PC-3 (cell line): ENCODE measurements at regions not wholly inside any gene's neighbourhood (a gene's known extent, or its start where the extent isn't known, plus 50 kb on each side); places are given as distances from the start of the nearest gene placed in this dataset.
A peak's percentile ranks its signal among the peaks of the same experiment; 100 is the strongest.

ENCODE experiments used
- ATAC-seq: fragments of 200-7000 bp; cut with Tn5 transposase; 2 replicates; pipeline ENCODE4 v1.9.1; 2020; ENCODE audit warnings: mild to moderate bottlenecking, moderate library complexity
- BruUV-seq: library from RNA; stranded (reverse); fragments of 400-500 nt; replicated peaks from 2 replicates; lab custom pipeline; 2021; lab: Mats Ljungman, UMichigan
- CTCF ChIA-PET: fragments of 300-600 bp; sonication (Branson Sonifier 250); formaldehyde crosslinking; loops from one replicate; lab custom pipeline; 2022; ENCODE audit warnings: antibody characterized with exemption; lab: Charles Lee
- POLR2A ChIA-PET: fragments of 300-600 bp; sonication (Branson Sonifier 250); formaldehyde crosslinking; loops from one replicate; lab custom pipeline; 2022; ENCODE audit warnings: antibody characterized with exemption; ENCODE audit not compliant: unreplicated experiment; lab: Charles Lee
- DNase-seq: peaks from one replicate; pipeline ENCODE4 v3.0.0-alpha.2; 2015
- H2AFZ ChIP-seq: fragments of 300-600 bp; sonication (generic); 2 replicates; pipeline ENCODE4 v1.6.0; 2016; ENCODE audit warnings: antibody characterized with exemption, low read length
- H3F3A ChIP-seq: fragments of 300-600 bp; sonication (generic); one replicate; pipeline ENCODE4 v1.6.0; 2017; ENCODE audit warnings: antibody characterized with exemption, low read length, control low read depth, mild to moderate bottlenecking; ENCODE audit not compliant: unreplicated experiment
- H3K27ac ChIP-seq: fragments of 300-600 bp; sonication (generic); 2 replicates; pipeline ENCODE4 v1.5.1; 2016; ENCODE audit warnings: mild to moderate bottlenecking, low read length
- H3K27me3 ChIP-seq: fragments of 300-600 bp; sonication (generic); 2 replicates; pipeline ENCODE4 v1.6.1; 2016; ENCODE audit warnings: low read length, mixed read lengths
- H3K36me3 ChIP-seq: fragments of 300-600 bp; sonication (generic); 2 replicates; pipeline ENCODE4 v1.6.1; 2016; ENCODE audit warnings: low read depth, mixed run types, low read length, mixed read lengths
- H3K4me1 ChIP-seq: fragments of 300-600 bp; sonication (generic); 2 replicates; pipeline ENCODE4 v1.5.1; 2016; ENCODE audit warnings: low read length; ENCODE audit not compliant: insufficient read depth
- H3K4me2 ChIP-seq: fragments of 300-600 bp; sonication (generic); 2 replicates; pipeline ENCODE4 v1.6.0; 2016; ENCODE audit warnings: low read length
- H3K4me3 ChIP-seq: fragments of 300-600 bp; sonication (generic); 2 replicates; pipeline ENCODE4 v1.5.1; 2016; ENCODE audit warnings: mild to moderate bottlenecking, low read length, mixed read lengths
- H3K79me2 ChIP-seq: fragments of 300-600 bp; sonication (generic); 2 replicates; pipeline ENCODE4 v1.6.1; 2017; ENCODE audit warnings: low read length, mixed read lengths
- H3K9ac ChIP-seq: fragments of 300-600 bp; sonication (generic); 2 replicates; pipeline ENCODE4 v1.6.0; 2016; ENCODE audit warnings: mild to moderate bottlenecking, low read length
- H3K9me2 ChIP-seq: fragments of 300-600 bp; sonication (generic); replicated peaks from 2 replicates; pipeline ENCODE4 v1.6.1; 2016; ENCODE audit warnings: mixed run types, low read length, mixed read lengths
- H3K9me3 ChIP-seq: fragments of 300-600 bp; sonication (generic); 2 replicates; pipeline ENCODE4 v1.6.1; 2016; ENCODE audit warnings: low read length, mixed read lengths
- H4K20me1 ChIP-seq: fragments of 300-600 bp; sonication (generic); 2 replicates; pipeline ENCODE4 v1.6.1; 2016; ENCODE audit warnings: low read length, mixed read lengths
- EZH2 ChIP-seq: fragments of 300-600 bp; sonication (generic); IDR thresholded peaks from one replicate; pipeline ENCODE4 v1.6.1; 2017; ENCODE audit warnings: antibody characterized with exemption, mild to moderate bottlenecking, low read length; ENCODE audit not compliant: unreplicated experiment
- EZH2phosphoT487 ChIP-seq: fragments of 300-600 bp; sonication (generic); IDR thresholded peaks from 2 replicates; pipeline ENCODE4 v1.6.1; 2018; ENCODE audit warnings: mild to moderate bottlenecking, antibody characterized with exemption, low read length, borderline replicate concordance
- intact Hi-C: fragments of 100-400 bp; cut with micrococcal nuclease; formaldehyde crosslinking; loops from 2 replicates; pipeline ENCODE4 v1.9.0; 2023
- TF ChIP-seq, protein P1 (sequence below): fragments of 300-600 bp; sonication (generic); conservative IDR thresholded peaks from 2 replicates; pipeline ENCODE4 v1.5.1; 2017; ENCODE audit warnings: antibody characterized with exemption, low read depth, mild to moderate bottlenecking, low read length

DNA sequence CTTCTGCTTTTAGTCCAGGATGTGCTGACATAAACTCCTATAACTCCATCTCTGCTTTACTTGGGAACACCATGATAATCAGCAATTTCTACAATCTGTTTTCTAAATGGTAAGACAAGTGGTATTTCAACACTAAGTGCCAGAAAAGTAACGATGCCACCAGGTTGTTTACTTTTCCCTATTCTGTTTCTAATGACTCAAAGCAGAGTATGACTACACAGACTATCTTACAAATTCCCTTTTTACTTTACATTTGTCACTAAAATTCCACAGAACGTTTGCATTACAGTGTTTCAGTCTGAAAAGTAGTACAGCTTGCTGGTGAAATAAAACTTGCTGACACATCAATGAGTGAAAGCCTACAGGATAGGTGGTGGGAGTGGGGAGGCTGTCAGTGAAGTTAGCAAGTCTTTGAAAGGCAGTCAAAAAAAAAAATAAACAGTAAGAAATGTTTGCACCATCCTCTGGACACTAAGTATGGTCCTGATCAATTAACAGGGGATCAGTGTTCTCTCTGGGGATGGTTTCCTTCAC lies 186.5 kb downstream of the LURAP1L start:
- no TSS peak for BruUV-seq
- no peak overlapping the region for H3K9ac ChIP-seq
- H3K9me3 ChIP-seq: 0 out of 2 replicates have a peak, but pooled peaks cover 4% of the 10 kb centered on the region
- ChIA-PET CTCF (no interaction called here), POLR2A (no interaction called here)
- peak overlapping the region; percentile 33 for H3K4me2 ChIP-seq
- H2AFZ ChIP-seq: no peak overlapping the region
- H3K79me2 ChIP-seq: no peaks in the 10 kb centered on the region
- no peaks in the 10 kb centered on the region for H4K20me1 ChIP-seq
- ATAC-seq (peak; percentile 77), DNase-seq (peak; percentile 64)
- H3K36me3 ChIP-seq: no peaks in the 10 kb centered on the region
- no peaks in the 10 kb centered on the region for H3F3A ChIP-seq
- 0 out of 2 replicates have a peak overlapping the region, but pooled peaks have one; percentile 1 for H3K27ac ChIP-seq
- H3K9me2 ChIP-seq: no peaks in the 10 kb centered on the region
- H3K27me3 ChIP-seq: no peaks in the 10 kb centered on the region
- H3K4me3 ChIP-seq: no peak overlapping the region
- TF ChIP-seq EZH2 (no peak), EZH2phosphoT487 (no peak)
- TF ChIP-seq, protein P1, sequence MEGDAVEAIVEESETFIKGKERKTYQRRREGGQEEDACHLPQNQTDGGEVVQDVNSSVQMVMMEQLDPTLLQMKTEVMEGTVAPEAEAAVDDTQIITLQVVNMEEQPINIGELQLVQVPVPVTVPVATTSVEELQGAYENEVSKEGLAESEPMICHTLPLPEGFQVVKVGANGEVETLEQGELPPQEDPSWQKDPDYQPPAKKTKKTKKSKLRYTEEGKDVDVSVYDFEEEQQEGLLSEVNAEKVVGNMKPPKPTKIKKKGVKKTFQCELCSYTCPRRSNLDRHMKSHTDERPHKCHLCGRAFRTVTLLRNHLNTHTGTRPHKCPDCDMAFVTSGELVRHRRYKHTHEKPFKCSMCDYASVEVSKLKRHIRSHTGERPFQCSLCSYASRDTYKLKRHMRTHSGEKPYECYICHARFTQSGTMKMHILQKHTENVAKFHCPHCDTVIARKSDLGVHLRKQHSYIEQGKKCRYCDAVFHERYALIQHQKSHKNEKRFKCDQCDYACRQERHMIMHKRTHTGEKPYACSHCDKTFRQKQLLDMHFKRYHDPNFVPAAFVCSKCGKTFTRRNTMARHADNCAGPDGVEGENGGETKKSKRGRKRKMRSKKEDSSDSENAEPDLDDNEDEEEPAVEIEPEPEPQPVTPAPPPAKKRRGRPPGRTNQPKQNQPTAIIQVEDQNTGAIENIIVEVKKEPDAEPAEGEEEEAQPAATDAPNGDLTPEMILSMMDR: no peak
- intact Hi-C loops: no loop called here
- H3K4me1 ChIP-seq: peaks cover 20% of the 10 kb centered on the region

GRCh38 chr9:12963537-12963936 lies 188.7 kb downstream of the LURAP1L start:
- no peak overlapping the region for H3K27ac ChIP-seq

GRCh38 chr9:12964271-12964670 lies 189.5 kb downstream of the LURAP1L start:
- DNase-seq: no peak
- Histone ChIP-seq H3K4me3 (no peak overlapping the region), H4K20me1 (no peaks in the 10 kb centered on the region), H3K36me3 (no peaks in the 10 kb centered on the region), H3F3A (no peaks in the 10 kb centered on the region), H3K27me3 (no peaks in the 10 kb centered on the region), H3K9ac (no peak overlapping the region), H3K79me2 (no peaks in the 10 kb centered on the region), H3K4me1 (peaks cover 20% of the 10 kb centered on the region), H3K9me2 (no peaks in the 10 kb centered on the region), H3K9me3 (no peaks in the 10 kb centered on the region), H3K27ac (no peak overlapping the region), H3K4me2 (no peak overlapping the region), H2AFZ (no peak overlapping the region)
- no peak for ATAC-seq
- BruUV-seq: no TSS peak
- intact Hi-C loops: no loop called here
- ChIA-PET POLR2A (no interaction called here), CTCF (no interaction called here)
- TF ChIP-seq, protein P1: no peak
- TF ChIP-seq EZH2 (no peak), EZH2phosphoT487 (no peak)

More at GRCh38 chr9:12963537-12963936, 188.7 kb downstream of the LURAP1L start:
- ChIA-PET POLR2A (no interaction called here), CTCF (no interaction called here)
- no peaks in the 10 kb centered on the region for H3K27me3 ChIP-seq
- H3K9me2 ChIP-seq: no peaks in the 10 kb centered on the region
- H3K4me3 ChIP-seq: no peak overlapping the region
- intact Hi-C loops: no loop called here
- no peak overlapping the region for H3K4me2 ChIP-seq
- no peak overlapping the region for H3K9ac ChIP-seq
- TF ChIP-seq EZH2 (no peak), EZH2phosphoT487 (no peak)
- TF ChIP-seq, protein P1: no peak
- H3F3A ChIP-seq: no peaks in the 10 kb centered on the region
- H3K4me1 ChIP-seq: peaks cover 20% of the 10 kb centered on the region
- H3K9me3 ChIP-seq: no peaks in the 10 kb centered on the region
- no peaks in the 10 kb centered on the region for H3K36me3 ChIP-seq
- DNase-seq (no peak), ATAC-seq (no peak)
- no TSS peak for BruUV-seq
- H4K20me1 ChIP-seq: no peaks in the 10 kb centered on the region
- no peaks in the 10 kb centered on the region for H3K79me2 ChIP-seq
- H2AFZ ChIP-seq: no peak overlapping the region
